Brain microvascular endothelial cell (primary cell): ENCODE measurements at regions not wholly inside any gene's neighbourhood (a gene's known extent, or its start where the extent isn't known, plus 50 kb on each side); places are given as distances from the start of the nearest gene placed in this dataset.

Experiments used
- DNase-seq: peaks from one replicate; pipeline ENCODE4 v3.0.0-alpha.2; 2020
- H3K27ac ChIP-seq: fragments of 250-450 bp; sonication (Bioruptor Pico); 2 replicates; pipeline ENCODE4 v1.5.1; 2020; ENCODE audit warnings: mild to moderate bottlenecking, moderate library complexity
- H3K27me3 ChIP-seq: fragments of 250-450 bp; sonication (Bioruptor Pico); replicated peaks from 2 replicates; pipeline ENCODE4 v1.5.1; 2020; ENCODE audit warnings: mild to moderate bottlenecking
- H3K36me3 ChIP-seq: fragments of 250-450 bp; sonication (Bioruptor Pico); replicated peaks from 2 replicates; pipeline ENCODE4 v1.5.1; 2020; ENCODE audit warnings: mild to moderate bottlenecking
- H3K4me3 ChIP-seq: 2 replicates; pipeline ENCODE4 v1.5.1; 2011; ENCODE audit warnings: low read depth, mild to moderate bottlenecking, control low read depth, low read length, moderate library complexity
- in situ Hi-C: cut with HindIII; loops from 2 replicates; pipeline ENCODE4 v1.10.0; 2017; ENCODE audit warnings: low sequenced_read_pairs, low pct_ligation_motif_present
- TF ChIP-seq, protein P1 (sequence below): IDR thresholded peaks from 2 replicates; pipeline ENCODE4 v1.5.1; 2011; ENCODE audit warnings: low read depth, mild to moderate bottlenecking, moderate library complexity, low read length, control low read depth, inconsistent platforms; ENCODE audit errors: missing control alignments

DNA sequence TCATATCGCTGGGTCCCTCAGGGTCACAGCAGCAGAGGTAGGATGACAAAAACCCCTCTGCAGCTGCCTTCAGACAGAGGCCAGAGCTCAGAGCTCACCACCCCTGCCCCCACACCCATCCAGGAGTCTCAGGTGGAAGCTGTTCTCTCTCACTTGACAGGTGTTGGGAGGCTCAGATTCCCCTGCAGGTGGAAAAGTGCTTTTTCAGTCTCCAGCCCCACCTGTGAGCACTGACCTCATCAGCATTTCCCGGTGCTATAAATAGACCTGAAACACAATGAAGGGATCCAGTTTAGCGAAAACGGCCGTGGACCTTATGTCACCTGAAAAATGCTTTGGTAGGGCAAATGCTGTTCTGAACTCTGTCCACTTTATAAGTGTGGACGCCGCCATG lies 254.9 kb downstream of the NDUFA10 start:
- in situ Hi-C loops = no loop called here
- DNase-seq = no peak
- H3K27ac ChIP-seq = no peak overlapping the region
- no peaks in the 10 kb centered on the region for H3K27me3 ChIP-seq
- no peaks in the 10 kb centered on the region for H3K36me3 ChIP-seq
- no peak overlapping the region for H3K4me3 ChIP-seq
- TF ChIP-seq, protein P1, sequence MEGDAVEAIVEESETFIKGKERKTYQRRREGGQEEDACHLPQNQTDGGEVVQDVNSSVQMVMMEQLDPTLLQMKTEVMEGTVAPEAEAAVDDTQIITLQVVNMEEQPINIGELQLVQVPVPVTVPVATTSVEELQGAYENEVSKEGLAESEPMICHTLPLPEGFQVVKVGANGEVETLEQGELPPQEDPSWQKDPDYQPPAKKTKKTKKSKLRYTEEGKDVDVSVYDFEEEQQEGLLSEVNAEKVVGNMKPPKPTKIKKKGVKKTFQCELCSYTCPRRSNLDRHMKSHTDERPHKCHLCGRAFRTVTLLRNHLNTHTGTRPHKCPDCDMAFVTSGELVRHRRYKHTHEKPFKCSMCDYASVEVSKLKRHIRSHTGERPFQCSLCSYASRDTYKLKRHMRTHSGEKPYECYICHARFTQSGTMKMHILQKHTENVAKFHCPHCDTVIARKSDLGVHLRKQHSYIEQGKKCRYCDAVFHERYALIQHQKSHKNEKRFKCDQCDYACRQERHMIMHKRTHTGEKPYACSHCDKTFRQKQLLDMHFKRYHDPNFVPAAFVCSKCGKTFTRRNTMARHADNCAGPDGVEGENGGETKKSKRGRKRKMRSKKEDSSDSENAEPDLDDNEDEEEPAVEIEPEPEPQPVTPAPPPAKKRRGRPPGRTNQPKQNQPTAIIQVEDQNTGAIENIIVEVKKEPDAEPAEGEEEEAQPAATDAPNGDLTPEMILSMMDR = no peak

DNA sequence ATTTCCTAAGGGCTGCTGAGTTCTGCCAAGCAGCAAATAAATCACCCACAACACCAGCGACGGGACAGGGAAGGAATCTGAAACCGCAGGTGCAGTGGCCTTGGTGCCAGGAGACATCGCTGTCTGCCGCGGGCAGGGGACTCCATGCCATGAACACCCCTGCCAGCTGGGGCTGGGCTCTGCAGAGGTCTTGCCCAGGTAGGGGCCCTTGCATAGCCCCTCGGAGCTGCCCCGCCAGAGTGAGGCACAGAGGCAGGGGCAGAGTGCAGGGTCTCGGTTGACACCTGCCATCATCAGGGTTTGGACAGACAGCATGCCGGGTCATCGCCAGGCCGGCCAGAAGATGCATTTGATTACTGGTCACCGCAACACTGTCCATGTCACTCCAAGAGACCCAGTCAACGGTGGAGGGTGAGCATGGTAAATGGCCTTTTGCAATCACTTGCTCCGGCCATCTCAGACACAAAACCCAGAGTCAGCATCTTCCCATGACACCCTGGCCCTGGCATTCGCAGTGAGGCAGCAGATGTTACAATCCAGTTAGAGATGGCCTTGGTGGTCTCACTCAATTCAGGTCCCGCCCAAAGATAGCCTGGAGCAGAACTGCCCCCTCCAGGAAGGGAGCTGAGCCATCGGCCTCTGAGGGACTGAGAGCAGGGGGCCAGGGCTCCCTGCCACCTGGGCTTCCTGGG lies 255.4 kb downstream of the NDUFA10 start:
- H3K27me3 ChIP-seq = no peaks in the 10 kb centered on the region

DNA sequence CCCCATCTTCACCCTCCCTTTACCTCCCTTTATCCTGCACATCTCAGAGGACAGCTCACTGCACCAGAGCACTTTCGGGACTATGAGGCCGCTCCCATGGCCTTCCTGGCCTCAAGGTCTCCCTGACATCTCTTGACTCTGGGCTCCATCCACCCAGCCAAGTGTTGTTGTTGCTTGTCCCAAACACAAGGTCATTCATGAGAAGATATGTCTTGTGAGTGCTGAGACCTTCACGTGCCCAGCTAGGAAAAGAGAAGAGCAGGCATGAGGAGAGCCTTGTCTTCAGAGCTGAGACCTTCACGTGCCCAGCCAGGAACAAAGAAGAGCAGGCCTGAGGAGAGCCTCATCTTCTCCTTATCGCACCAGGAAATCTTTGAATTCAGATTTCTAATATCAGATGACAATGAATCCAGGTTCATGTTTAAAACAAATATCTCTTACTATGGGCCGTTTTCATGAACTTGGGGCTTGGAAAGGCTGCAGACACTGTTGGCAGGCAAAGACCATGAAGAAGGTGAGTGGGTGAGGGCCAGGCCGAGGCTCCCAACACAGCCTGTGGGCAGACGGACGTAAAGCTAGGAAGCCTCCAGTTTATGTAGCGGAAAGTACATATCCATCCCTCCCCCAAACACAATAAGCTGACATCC lies 256.1 kb downstream of the NDUFA10 start:
- Histone ChIP-seq H3K4me3 (no peak overlapping the region), H3K27me3 (no peaks in the 10 kb centered on the region), H3K27ac (no peak overlapping the region), H3K36me3 (no peaks in the 10 kb centered on the region)
- DNase-seq = no peak
- TF ChIP-seq, protein P1 = no peak
- in situ Hi-C loops = no loop called here

More for the DNA sequence above, 255.4 kb downstream of the NDUFA10 start:
- in situ Hi-C loops = no loop called here
- H3K27ac ChIP-seq = no peak overlapping the region
- DNase-seq = no peak
- TF ChIP-seq, protein P1 = no peak
- no peaks in the 10 kb centered on the region for H3K36me3 ChIP-seq
- H3K4me3 ChIP-seq = no peak overlapping the region

DNA sequence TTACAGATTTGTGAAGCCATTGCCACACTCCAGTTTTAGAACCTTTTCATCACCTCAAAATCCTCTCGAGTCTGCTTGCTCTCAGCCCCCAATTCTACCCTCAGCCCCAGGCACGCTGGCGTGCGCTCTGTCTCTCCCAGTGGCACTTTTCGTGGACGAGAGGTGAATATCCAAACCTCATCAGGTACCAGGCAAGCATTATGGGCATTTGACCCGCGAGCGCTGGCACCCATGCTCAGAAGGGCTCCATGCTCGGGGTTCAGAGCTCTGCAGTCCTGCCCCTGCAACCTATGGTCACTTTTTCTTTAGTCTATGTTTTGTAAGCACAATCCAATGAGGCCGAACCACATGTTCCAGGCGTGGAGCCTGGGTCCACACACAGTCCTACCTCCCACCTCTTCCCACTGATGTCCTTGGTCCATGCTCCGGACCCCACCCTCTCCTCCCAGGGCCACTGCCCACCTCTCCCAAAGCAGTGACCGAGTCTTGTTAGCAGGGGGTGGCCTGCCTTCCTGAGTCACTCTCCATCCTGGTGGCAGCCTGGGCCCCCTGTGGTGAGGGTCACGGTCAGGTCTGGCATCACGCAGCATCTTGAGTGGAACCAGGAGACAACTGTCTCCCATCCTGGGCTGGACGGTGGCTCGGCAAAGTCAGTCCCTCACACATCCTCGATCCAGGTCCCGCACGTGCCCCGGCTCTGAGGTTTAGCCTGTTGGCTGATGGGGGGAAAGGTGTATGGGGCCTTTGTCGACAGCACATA lies 256.9 kb downstream of the NDUFA10 start:
- TF ChIP-seq, protein P1 = no peak
- in situ Hi-C loops = no loop called here
- H3K4me3 ChIP-seq = no peak overlapping the region
- DNase-seq = no peak
- H3K27ac ChIP-seq = no peak overlapping the region
- H3K27me3 ChIP-seq = no peaks in the 10 kb centered on the region
- H3K36me3 ChIP-seq = no peaks in the 10 kb centered on the region

DNA sequence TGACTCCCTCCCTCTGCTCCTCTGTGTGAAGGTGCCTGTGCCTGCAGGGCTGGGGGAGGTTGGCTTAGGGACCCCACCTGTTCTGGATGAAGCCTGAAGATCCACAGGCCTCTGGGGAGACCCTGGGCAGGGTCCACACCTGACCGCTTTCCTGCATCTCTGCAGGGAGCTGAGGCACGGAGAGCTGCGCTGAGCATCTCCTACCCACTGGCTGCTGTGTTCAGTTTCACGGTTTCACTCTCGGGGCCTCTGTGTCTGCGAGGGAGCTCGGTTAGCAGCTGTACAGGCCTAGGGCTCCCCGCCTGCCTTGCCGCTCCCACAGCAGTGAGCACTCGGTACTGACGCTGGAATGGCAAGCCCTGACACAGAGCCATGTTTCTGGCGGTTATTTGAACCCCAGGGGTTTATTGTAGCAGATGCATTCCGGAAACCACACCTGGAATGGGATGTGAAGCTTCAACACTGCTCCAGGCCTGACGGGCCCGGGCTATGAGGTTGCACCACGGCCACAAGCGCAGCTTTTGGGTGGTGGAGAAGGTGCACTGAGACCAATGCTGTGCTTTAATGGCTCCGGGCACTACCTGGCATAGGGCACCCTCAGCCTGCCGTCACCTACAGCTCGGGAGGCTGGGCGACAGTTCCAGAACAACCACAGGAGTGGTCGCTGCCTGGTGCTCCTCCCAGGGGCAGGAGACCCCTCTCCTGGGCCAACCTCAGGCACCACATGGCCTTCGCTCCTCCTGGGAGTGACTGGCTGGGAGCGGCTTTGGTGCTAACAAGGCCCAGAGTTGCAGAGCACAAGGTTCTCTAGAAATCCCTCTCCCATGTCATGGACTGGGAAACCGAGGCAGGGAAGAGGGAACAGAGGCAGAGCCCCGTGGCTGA lies 257.9 kb downstream of the NDUFA10 start:
- no peak overlapping the region for H3K27ac ChIP-seq
- TF ChIP-seq, protein P1 = no peak
- in situ Hi-C loops = no loop called here
- H3K27me3 ChIP-seq = no peaks in the 10 kb centered on the region
- no peak overlapping the region for H3K4me3 ChIP-seq
- DNase-seq = no peak
- no peaks in the 10 kb centered on the region for H3K36me3 ChIP-seq
